IgD-negative memory B cell (primary cell): ENCODE measurements at regions not wholly inside any gene's neighbourhood (a gene's known extent, or its start where the extent isn't known, plus 50 kb on each side); places are given as distances from the start of the nearest gene placed in this dataset.

Experiments
- H3K27ac Mint-ChIP-seq, 3 donors: one replicate each; pipeline ENCODE4 v1.8.0; 2020 to 2022; ENCODE audit warnings: mild to moderate bottlenecking in 3 of 3, mixed read lengths in 3 of 3, moderate library complexity in 1 of 3
- H3K27me3 Mint-ChIP-seq: one replicate; pipeline ENCODE4 v1.8.0; 2021; ENCODE audit warnings: mixed read lengths
- H3K36me3 Mint-ChIP-seq: one replicate; pipeline ENCODE4 v1.8.0; 2020; ENCODE audit warnings: mild to moderate bottlenecking, mixed read lengths
- H3K4me1 Mint-ChIP-seq, 3 donors: one replicate each; pipeline ENCODE4 v1.8.0; 2020 to 2022; ENCODE audit warnings: mixed read lengths in 3 of 3, mild to moderate bottlenecking in 1 of 3
- H3K4me3 Mint-ChIP-seq, 4 donors: one replicate each; pipeline ENCODE4 v1.8.0; 2020 to 2022; ENCODE audit warnings: mild to moderate bottlenecking in 4 of 4, mixed read lengths in 4 of 4, moderate library complexity in 3 of 4
- H3K9me3 Mint-ChIP-seq, 3 donors: one replicate each; pipeline ENCODE4 v1.8.0; 2020 to 2021; ENCODE audit warnings: mixed read lengths in 3 of 3, mild to moderate bottlenecking in 1 of 3

DNA sequence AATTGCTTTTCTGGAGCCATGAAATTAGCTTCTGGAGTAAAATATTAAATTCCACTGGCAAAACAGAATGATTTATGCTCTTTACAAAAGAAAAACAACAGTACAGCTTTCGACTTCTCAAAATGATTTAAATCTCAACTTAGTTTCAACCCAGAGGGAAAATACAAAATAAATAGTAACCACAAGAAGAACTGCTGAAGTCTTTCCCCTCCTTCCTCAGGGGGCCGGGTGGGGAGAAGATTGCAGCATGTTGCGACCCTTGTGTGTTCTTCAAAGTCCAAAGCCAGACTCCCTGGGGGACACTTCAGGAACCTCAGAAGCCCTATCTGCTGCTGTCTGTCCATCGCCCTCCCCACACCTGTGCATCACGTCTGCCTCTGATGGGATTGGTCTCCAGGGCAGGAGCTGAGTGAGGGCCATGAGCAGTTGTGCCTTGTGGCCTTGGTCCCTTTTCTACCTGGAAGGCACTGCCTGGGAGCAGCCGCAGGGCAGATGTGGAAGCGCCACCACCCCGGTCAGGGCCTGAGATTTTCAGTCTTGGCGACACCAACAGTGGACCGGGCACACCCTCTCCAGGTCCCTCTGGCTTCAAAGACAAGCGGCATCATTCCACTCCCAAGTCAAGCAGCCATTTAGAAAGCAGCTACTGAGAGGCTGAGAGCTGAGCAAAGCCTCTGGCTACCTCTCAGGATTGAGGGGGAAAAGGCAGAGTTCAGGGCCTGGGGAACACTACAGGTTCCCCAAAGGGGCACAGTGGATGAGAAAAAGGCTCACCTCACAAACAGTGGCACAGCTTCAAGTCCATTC, 210.1 kb upstream of the RAB6C start:
- H3K27me3 Mint-ChIP-seq, result peaks cover 3% of the 10 kb centered on the region
- H3K4me3 Mint-ChIP-seq, result no peak overlapping the region
- no peaks in the 10 kb centered on the region for H3K36me3 Mint-ChIP-seq
- H3K9me3 Mint-ChIP-seq, result peaks cover 0 to 4% (median 3%) of the 10 kb centered on the region in 3 donors
- H3K4me1 Mint-ChIP-seq, result no peaks in the 10 kb centered on the region
- no peak overlapping the region for H3K27ac Mint-ChIP-seq

DNA sequence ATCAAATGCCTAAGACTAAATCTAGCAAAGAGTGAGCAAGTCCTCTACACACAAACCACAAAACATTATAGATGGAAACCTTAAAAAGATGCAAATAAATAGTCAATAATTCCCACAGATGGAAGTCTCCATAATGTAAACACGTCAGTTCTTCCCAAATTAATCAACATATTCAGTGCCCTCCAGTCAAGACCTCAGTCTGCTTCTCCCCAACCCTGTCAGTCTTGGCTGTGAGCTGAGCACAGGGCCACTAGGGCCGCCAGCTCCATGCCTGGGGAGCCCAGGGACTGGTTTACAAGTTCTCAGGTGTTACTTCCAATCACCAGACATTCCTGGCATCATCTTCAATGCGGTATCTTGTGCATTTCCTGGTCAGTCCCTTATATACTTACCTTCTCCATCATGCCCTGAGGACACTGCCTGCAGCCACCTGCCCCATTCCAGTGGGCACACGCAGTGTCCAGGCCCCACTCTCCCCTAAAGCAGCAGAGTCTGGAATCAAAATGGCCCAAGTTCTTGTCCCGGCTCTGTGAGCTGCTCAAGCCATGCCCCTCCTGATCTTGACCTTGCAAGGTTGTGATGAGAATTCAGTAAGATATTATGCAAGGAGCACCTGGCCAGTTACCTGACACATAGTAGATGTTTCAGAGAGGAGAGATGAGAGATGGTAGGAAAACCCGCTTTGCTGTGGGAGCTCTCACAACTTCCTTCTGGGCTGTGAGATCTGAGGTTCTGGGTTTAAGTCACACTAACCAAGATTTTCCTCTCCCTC, 207.9 kb upstream of the RAB6C start:
- Mint-ChIP-seq H3K36me3 (no peaks in the 10 kb centered on the region), H3K27ac (no peak overlapping the region), H3K4me3 (no peak overlapping the region), H3K9me3 (peaks cover 0 to 4% (median 3%) of the 10 kb centered on the region in 3 donors), H3K27me3 (peaks cover 3% of the 10 kb centered on the region), H3K4me1 (no peaks in the 10 kb centered on the region)

DNA sequence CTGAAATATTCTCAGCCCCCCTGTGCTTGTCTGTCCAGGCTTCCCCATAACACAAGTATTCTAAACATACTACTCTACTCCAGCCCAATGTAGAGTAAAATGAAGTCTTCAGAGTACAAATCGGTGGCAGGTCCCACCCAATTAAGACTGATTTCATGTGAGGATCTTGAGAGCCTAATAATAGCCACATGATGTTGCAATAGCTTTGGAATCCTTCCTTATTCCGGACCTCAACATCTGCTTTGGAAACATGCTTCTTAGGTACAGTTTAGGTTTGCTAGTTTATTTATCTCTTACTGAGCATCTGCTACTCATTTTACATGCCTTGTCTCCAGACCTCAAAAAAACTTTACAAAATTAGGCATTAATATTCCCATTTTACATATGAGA, 207.3 kb upstream of the RAB6C start:
- Mint-ChIP-seq H3K36me3 (no peaks in the 10 kb centered on the region), H3K4me3 (no peak overlapping the region), H3K27me3 (peaks cover 3% of the 10 kb centered on the region), H3K9me3 (peaks cover 0 to 4% (median 3%) of the 10 kb centered on the region in 3 donors), H3K27ac (no peak overlapping the region), H3K4me1 (no peaks in the 10 kb centered on the region)

DNA sequence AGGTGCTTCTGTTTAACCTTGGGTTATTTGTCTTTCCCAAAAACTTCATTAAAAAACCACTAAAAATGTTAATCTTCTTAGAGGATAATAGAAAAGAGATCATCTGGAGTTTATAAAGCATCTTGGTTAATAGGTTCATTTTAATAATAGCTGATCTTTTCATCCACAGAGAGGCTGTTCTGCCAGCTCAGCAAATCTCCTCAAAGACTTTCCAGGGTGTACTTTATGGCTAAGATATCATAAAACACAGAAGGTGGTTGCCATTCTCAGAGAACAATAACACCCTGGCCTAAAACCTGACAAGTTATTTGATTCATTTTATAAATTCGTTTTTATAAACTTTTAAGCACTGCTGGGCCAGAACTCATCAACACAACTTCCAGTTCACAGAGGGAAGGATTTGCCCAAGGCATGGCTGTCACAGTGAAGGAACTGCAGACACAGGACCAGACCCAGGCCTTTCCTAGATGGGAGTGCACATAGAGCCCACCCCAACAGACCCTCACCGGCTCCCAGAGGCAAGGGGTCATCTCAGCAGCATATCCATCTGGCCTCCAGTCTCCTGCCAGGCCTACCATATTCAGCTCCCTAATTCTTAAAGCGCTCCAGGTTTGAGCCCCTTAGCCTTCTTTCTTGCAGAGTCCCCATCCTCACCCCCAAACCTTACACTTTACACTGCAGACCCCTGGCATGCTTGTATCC, 203.4 kb upstream of the RAB6C start:
- no peak overlapping the region for H3K27ac Mint-ChIP-seq

DNA sequence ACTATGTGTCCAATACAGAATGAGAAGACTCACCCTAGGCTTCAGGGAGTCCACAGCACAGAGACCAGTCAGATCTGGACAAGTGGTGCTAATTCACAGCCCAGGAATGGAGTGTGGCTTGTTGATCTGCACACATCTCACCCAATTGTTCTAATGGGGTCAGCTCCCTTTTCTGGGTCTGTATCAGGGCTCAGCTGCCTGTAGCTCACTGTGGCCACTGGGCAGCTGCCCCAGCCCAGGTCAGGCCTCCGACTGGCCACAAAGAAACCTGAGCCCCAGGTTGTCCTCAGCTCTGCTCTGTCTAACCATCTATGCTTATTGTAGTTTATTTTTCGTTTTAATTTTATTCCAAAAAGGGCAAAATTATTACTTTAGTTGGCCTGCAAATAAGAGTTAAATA, 202.3 kb upstream of the RAB6C start:
- Mint-ChIP-seq H3K27me3 (peaks cover 5% of the 10 kb centered on the region), H3K9me3 (peaks cover 0 to 5% (median 4%) of the 10 kb centered on the region in 3 donors), H3K4me1 (no peaks in the 10 kb centered on the region), H3K4me3 (no peak overlapping the region), H3K36me3 (no peaks in the 10 kb centered on the region), H3K27ac (no peak overlapping the region)

More for the DNA sequence above, 203.4 kb upstream of the RAB6C start:
- no peaks in the 10 kb centered on the region for H3K4me1 Mint-ChIP-seq
- peaks cover 0 to 4% (median 3%) of the 10 kb centered on the region in 3 donors for H3K9me3 Mint-ChIP-seq
- H3K27me3 Mint-ChIP-seq, result peaks cover under 1% of the 10 kb centered on the region
- no peaks in the 10 kb centered on the region for H3K36me3 Mint-ChIP-seq
- H3K4me3 Mint-ChIP-seq, result no peak overlapping the region

DNA sequence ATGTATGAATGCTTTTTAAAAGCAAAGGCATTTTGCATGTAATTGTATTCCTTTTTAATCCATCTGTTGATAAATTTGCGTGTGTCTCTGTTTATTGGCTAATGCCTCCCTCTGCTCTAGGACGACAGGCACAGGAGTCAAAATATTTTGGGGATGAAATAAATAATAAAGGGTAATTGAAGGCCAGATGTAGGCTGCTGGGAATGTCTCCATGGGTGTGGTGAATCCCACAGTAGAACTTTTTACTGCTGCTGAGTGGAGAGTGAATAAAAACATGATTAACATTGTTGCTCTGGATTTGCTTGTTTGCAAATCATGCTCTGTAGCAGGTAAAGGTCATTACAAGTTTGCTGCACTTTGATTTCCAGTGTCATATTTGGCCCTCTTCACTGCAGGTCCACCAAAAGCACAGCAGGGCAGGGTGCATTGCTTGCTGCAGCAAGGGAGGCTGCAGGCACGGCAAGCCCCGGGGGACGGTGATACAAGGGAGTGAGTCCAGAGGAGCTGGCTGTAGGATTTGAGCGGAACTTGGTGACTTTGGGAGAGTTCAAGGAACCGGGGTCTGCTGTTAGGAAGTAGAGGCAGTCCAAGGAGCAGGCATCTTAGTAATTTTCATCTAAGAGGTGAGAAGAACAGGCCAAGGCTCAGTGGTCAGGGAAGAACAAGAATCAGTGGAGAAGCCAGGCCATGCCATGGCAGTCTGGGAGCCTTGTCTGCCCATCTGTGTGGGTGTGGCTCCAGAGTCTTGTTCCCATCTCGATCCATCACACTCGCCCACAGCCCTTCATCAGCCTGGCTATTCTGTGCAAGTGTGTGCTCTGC, 201.5 kb upstream of the RAB6C start:
- peaks cover 9% of the 10 kb centered on the region for H3K27me3 Mint-ChIP-seq

DNA sequence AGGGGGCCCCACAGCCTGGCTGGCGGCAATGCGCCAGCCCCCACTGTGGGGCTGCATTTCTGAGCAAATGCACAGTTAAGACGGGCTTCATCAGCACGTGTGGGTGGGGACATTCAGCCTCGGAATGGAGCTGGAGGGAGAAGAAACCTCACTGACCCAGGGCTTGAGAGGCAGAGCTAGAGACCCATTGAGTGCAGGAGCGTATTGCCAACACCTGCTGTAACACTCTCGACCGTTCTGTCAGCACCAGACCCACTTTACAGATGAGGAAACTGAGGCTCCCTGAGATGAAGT, 200.9 kb upstream of the RAB6C start:
- Mint-ChIP-seq H3K36me3 (no peaks in the 10 kb centered on the region), H3K27ac (no peak overlapping the region), H3K9me3 (peaks cover 0 to 2% (median 1%) of the 10 kb centered on the region in 3 donors), H3K27me3 (peaks cover 9% of the 10 kb centered on the region), H3K4me3 (no peak overlapping the region), H3K4me1 (no peaks in the 10 kb centered on the region)

More for the DNA sequence above, 201.5 kb upstream of the RAB6C start:
- no peaks in the 10 kb centered on the region for H3K4me1 Mint-ChIP-seq
- H3K4me3 Mint-ChIP-seq, result no peak overlapping the region
- H3K27ac Mint-ChIP-seq, result no peak overlapping the region
- no peaks in the 10 kb centered on the region for H3K36me3 Mint-ChIP-seq
- H3K9me3 Mint-ChIP-seq, result peaks cover 0 to 4% (median 2%) of the 10 kb centered on the region in 3 donors

DNA sequence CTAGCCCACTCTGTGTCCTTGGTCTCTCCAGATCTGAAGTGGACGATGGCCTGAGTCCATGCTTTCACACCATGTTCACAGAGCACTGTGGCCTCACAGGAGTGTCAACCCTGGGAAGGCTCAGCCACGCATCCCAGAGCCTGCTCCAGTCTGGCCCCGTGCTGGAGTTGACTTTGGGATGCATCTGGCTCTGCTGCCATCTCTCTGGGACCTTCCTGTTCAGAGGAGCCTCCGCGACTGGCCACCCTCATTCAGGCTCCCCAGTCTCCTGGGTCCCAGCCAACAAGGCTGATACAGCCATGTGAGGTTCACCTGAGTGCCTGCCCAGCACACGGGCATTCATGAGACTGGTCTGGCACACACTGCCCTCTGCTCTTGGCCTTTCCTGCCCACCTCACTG, 199.7 kb upstream of the RAB6C start:
- Mint-ChIP-seq H3K27me3 (peaks cover 9% of the 10 kb centered on the region), H3K27ac (no peak overlapping the region), H3K4me3 (no peak overlapping the region), H3K4me1 (no peaks in the 10 kb centered on the region), H3K36me3 (no peaks in the 10 kb centered on the region), H3K9me3 (peaks cover 0 to 2% (median 0%) of the 10 kb centered on the region in 3 donors)

DNA sequence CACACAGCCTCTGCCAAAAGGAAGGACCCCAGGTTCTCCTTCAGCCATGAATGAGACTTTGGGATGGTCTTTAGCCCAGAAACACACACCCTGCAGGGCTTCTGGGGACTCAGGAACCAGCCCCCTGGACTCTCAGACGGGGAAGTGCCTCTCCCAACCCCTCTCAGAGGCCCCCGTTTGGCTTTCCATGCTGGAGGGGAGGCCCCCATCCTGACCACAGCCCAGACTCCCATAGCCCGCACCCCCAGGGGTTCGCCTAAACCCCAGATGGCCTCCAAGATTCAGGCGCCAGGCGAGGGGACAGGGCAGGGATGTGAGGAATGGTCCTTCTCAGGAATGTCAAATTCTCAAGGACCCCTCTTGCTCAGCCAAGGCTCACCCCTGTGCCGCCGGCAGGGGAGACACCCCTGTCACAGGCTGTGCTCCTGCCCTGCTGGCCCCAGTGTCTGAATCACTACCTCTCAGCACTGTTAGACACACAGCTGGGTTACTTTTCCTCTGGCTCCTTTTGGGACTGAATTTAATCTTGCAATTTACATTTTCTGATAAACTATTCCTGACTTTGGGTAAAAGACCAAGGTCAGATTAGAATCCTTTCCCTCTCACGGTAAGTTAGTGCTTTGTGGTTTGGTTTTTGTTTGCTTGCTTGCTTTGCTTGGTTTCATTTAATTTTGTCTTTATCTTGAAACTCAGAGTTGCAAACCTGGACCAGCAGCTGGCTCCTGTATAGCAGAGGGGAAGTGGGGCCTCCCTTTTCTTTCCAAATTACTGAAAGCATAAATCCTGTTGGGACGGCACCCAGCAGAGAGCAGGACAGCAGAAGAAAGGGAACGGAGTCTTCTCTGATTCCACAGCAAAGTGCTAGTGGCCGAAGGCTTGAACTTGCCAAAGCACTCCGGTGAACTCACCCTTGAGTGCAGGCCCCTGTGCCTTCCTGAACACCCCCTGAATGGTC, 198.9 kb upstream of the RAB6C start:
- no peaks in the 10 kb centered on the region for H3K4me1 Mint-ChIP-seq
- no peak overlapping the region for H3K4me3 Mint-ChIP-seq
- H3K27me3 Mint-ChIP-seq, result peaks cover 9% of the 10 kb centered on the region
- peaks cover 0 to 2% (median 0%) of the 10 kb centered on the region in 3 donors for H3K9me3 Mint-ChIP-seq
- H3K27ac Mint-ChIP-seq, result no peak overlapping the region
- no peaks in the 10 kb centered on the region for H3K36me3 Mint-ChIP-seq

DNA sequence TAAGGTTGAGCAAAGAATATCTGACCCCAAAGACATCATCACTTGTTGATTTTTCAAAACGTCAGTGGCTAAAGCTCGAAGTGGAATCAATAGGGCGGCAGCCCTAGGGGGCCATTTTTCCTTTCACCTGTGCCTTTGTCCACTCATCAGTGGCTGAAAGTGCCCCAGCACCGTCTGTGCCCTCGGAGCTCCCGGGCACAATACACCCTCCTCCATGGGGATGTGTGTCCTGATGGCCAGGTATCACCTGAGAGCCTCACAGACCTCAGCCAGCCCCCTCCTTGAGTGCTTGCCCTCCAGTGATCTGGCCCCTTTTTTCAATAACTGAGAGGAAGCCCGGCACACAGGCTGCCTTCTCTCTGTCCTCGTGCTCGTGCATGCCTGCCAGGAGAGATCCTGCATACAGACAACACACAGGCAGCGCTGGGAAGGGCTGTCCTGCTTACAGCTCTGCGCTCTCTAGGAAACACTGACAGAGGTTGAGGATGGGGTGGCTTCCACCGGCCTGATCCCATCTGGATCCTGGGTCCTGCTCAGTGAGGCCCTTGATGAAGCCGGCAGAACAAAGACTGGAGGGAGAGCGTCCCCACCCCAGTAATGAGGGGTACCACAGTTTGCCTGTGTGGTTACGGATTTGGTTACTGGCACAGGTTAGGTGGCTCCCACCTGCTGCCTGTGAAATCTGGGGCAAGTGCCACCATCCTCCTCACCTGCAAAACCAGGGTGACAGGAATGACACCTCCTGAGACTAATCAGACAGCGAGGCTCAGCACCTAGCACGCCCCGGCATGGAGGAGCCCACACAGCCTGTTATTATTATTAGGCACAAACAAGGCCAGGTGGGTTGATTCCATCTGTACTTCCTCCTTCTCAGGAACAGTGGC, 197.5 kb upstream of the RAB6C start:
- Mint-ChIP-seq H3K4me3 (no peak overlapping the region), H3K4me1 (no peaks in the 10 kb centered on the region), H3K9me3 (peaks cover 0 to 2% (median 0%) of the 10 kb centered on the region in 3 donors), H3K27ac (peak overlapping the region in 1 of 3 donors; percentile 6), H3K36me3 (no peaks in the 10 kb centered on the region), H3K27me3 (peaks cover 9% of the 10 kb centered on the region)

DNA sequence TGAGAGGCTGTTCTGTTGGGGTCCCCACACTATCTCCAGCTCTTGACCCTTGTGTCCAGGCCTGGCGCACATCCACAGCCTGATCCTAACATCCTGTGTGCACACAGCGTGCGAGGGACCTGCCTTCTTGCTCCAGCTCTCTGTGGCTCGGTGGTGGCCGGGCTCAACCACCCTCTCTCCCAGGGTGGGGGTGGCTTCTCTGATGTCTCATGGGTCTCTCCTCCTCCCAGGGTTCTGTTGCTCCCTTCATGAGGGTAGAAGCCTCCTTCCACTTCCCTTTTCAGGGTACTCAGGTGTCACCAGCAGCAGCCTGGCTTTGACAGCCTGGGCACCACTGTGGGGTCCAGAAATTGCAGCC, 196.9 kb upstream of the RAB6C start:
- Mint-ChIP-seq H3K4me1 (no peaks in the 10 kb centered on the region), H3K36me3 (no peaks in the 10 kb centered on the region), H3K9me3 (peaks cover 0 to 2% (median 0%) of the 10 kb centered on the region in 3 donors), H3K27me3 (peaks cover 9% of the 10 kb centered on the region), H3K27ac (no peak overlapping the region), H3K4me3 (no peak overlapping the region)

DNA sequence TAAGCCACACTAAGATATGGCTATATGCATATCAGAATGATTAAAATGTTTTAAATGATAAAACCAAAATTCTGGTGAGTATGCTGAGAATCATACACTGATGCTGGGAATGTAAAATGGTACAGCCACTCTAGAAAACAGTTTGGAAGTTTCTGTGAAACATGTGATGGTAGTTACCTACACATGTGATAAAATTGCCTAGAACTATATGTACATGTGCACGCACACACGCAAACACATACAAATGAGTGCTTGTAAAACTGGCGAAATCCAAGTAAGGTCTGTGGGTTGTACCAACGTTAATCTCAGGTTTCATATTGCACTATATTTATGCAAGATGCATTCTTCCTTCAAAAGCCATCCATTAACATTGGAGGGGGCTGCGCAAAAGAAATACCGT, 195.0 kb upstream of the RAB6C start:
- Mint-ChIP-seq H3K27me3 (peaks cover 9% of the 10 kb centered on the region), H3K36me3 (no peaks in the 10 kb centered on the region), H3K27ac (no peak overlapping the region), H3K4me3 (no peak overlapping the region), H3K4me1 (no peaks in the 10 kb centered on the region), H3K9me3 (peaks cover 2 to 8% (median 5%) of the 10 kb centered on the region in 3 donors)

DNA sequence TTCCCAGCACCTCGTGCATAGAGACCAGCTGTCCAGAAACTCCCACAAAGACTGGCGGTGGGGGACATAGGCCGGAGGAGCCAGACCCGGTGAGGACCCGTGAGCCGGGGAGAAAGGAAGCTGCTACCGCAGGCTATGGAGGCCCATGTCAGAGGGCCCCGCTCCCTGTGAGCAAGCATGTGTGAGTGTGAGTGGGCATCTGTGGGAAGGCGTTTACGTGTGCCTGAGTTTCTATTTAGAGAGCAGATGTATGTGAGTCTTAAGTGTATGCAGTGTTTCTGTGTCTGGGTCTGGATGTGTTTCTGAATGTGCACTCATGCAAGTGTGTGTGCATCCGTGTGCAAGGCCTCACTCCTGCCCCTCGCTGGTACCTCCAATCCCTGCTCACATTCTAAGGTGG, 187.8 kb upstream of the RAB6C start:
- H3K27ac Mint-ChIP-seq, result peak overlapping the region in 1 of 3 donors; percentile 12
- no peak overlapping the region for H3K4me3 Mint-ChIP-seq
- peaks cover 8% of the 10 kb centered on the region for H3K27me3 Mint-ChIP-seq
- H3K9me3 Mint-ChIP-seq, result peaks cover 2 to 8% (median 3%) of the 10 kb centered on the region in 3 donors
- peaks cover 3% of the 10 kb centered on the region for H3K36me3 Mint-ChIP-seq
- no peaks in the 10 kb centered on the region for H3K4me1 Mint-ChIP-seq
